NCI-H226 (cell line): ENCODE measurements at regions not wholly inside any gene's neighbourhood (a gene's known extent, or its start where the extent isn't known, plus 50 kb on each side); places are given as distances from the start of the nearest gene placed in this dataset.

ENCODE experiments used
- DNase-seq: peaks from one replicate; pipeline ENCODE4 v3.0.0-alpha.2; 2015

GRCh38 chr11:69394869-69395246 lies 86.6 kb upstream of the LINC01488 start:
- DNase-seq: no peak

GRCh38 chr11:69395287-69395686 lies 86.2 kb upstream of the LINC01488 start:
- DNase-seq: no peak

DNA sequence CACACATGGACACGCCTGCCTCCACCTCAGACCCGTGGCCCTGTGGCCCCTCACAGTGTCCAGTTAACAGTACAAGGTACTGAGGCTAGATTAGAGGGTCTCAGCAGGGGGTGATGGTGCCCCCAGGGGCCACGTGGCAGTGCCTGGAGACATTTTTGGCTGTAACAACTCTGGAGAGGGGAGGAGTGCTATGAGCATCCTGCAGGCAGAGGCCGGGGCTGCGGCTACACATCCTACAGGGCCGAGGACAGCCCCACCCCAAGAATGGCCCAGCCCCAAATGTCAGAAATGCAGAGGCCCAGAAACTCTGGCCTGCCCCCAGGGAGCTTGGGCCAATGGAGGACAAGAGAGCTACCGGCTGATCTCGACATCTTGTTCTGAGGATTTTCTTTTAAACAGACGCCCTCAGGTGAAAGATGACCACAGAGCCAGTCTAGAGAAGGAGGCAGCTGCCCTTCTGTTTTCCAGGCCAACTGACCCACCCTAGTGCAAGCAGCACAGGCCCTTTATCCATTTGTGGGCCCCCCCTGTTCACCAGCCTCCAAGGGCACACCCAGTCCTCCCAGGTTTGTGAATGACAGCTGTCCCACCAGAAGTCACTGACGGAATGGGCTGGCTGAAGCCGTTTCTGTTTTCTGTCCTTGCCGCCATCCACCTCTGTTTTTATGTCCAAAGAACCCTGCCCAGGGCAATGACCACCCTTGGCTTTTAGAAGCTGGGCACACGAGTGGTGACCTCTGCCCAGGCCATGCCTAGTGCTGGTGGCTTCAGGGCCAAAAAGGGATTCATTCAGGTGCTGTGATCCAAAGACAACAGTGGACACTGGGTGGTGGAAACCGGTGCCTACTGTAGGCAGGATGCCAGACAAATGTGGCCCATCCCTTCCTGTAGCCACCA lies 85.2 kb upstream of the LINC01488 start:
- no peak for DNase-seq

DNA sequence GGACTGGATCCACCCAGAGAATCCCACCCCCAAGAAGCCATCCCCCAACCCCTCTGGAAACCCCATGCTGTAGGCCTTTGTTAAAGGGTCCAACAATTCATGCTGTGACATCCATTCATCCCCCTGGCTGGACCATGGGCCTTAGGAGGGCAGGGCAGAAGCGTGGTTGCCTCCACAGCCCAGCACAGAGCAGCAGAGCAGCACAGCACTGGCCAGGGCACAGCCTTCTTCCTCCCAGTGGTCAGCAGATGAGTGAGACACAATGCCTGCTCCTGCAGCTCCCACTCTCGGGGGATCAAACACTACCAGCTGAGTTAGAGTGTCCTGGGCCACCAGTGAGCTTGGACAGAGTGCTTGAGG lies 84.5 kb upstream of the LINC01488 start:
- DNase-seq: no peak

- DNase-seq: no peak
These were observed 83.7 kb upstream of the LINC01488 start for GRCh38 chr11:69397732-69398131.

DNA sequence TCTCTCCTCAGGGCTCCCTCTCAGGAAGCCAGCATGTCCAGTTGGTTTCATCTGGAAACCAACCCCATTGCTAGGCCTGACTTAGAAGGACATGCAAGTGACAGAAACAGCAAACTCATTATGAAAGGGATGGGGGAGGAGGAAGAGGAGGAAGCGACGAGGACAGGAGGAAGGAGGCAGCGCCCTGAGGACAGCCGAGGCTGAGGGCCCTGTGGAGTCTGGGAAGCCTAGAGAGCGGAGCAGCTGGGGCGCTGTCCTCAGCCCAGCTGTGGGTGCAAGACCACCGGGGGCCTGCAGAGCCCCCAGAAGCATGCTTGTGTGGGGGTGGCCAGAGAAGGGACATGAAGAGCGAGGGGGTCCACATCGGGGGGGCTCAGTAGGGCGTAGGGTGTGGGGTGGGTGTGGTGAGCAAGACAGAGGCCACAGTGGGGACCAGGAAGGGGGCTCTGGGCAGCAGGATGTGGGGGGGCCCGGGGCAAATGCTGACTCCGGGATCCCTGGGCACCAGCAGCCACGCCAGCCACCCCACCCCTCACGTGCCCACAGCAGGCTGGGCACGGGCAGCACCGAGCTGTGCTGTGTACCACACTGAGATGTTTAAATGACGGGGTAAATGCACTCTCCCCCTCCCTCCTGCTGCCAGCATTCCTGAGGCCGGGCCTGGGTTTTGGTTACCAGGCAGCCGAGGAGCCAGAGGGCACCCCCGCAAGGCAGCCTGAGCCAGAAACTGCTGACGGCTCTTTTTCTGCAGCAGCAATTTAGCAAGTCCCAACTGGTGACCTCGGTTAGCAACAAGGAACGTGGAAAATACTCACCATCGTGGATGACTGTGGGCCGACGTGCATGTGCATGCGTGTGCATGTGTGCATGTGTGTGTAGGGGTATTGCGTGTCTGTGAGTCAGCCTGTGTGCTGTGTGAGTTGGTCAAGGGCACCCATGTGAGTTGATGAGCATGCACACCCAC lies 82.7 kb upstream of the LINC01488 start:
- DNase-seq: no peak

- DNase-seq: no peak
These were observed 81.3 kb upstream of the LINC01488 start for GRCh38 chr11:69400140-69400539.

DNA sequence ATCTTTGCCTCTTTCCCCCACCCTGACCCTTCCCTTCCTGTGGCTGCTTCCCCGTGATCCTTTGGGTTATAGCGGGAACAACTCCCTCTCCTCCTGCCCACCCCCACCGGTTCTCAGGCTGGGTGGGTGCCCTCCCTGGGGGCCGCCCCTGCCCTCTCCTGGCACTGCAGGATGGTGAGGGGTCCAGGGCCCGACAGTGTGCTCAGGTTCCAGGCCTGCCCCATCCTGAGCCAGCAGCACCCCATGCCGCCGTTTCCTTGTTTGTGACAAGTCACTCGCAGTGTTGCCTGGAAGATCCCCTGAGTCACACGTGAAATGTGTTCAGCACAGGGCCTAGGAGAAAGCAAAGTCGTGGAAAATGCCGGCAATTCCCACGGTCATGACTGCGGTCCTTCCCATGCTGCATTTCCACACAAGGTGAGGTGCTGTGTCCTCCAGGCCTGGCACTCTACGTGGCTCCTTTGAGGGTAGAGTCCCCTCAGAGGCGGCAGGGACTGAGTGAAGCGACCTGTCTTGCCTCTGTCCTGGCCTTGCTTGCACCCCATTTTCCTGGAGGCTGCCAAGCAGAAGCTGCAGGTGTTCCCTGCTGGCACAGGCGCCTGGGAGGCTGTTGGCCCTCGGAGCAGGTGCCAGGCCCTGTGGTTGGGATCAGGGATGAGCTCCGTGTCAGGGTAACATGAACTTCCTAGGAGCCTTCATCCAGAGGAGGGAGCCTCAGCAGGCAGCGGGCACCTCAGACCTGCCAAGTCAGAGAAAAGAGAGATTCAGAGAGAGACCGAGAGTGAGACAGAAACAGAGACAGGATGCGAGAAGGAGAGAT lies 80.5 kb upstream of the LINC01488 start:
- DNase-seq: no peak

GRCh38 chr11:69401715-69402114 lies 79.7 kb upstream of the LINC01488 start:
- DNase-seq: no peak

DNA sequence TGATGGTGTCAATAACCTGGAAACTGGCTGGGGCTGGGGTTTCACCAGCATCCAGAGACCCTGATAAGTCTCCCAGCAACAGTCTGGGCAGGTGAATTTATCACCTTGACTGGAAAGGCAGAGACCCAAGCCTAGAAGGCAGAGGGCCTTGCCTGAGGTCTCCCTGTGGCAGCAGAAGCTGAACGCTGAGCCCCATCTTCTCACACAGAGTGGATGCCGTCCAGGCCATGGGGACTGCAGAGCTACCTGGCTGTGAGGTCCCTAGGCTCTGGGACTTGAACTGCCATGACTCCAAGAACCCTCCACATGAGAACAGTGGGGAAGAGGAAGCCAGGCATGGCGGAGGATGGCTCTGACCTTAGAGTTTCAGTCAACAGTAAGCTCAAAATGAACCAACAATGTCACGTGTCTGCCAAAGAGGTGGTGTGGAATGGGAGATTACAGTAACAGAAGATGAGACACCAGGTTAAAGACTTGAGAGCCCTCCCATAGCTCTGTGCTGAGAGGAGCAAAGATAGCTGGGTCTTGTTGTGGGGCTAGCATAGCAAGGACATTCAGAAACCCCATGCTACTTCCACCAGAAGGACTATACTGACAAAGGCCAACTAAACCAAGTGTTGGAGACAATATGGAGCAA lies 79.1 kb upstream of the LINC01488 start:
- no peak for DNase-seq

GRCh38 chr11:69403556-69404215 lies 77.8 kb upstream of the LINC01488 start:
- DNase-seq: no peak

GRCh38 chr11:69406060-69406459 lies 75.4 kb upstream of the LINC01488 start:
- no peak for DNase-seq

GRCh38 chr11:69409812-69410645 lies 71.4 kb upstream of the LINC01488 start:
- no peak for DNase-seq

GRCh38 chr11:69411257-69411924 lies 70.1 kb upstream of the LINC01488 start:
- DNase-seq: no peak

- no peak for DNase-seq
These were observed 68.3 kb upstream of the LINC01488 start for GRCh38 chr11:69413015-69413801.

- DNase-seq: no peak
These were observed 67.5 kb upstream of the LINC01488 start for GRCh38 chr11:69413993-69414392.

DNA sequence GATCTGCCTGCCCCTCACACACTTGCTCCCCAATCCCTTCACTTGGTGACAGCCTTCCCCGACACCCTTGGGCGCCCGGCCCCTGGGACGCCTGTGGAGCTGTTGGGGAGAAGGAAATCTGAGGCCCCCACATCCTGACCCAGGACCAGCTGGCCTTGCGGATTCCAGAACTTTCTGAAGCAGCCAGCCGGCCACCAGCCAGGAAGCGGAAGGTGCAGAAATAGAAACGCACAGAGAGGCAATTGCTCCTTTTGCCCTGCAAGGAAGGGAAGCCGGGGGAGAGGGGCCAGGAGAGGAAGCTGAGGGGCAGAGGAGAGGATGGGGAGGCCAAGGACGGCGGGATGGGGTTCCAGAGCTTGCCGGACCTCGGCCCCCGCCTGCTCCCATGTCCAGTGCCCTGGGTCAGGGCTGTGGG lies 66.7 kb upstream of the LINC01488 start:
- DNase-seq: no peak

GRCh38 chr11:69415411-69416142 lies 65.9 kb upstream of the LINC01488 start:
- DNase-seq: no peak

GRCh38 chr11:69416143-69416515 lies 65.3 kb upstream of the LINC01488 start:
- DNase-seq: no peak
